IMR-90 (cell line): ENCODE measurements at regions not wholly inside any gene's neighbourhood (a gene's known extent, or its start where the extent isn't known, plus 50 kb on each side); places are given as distances from the start of the nearest gene placed in this dataset.

ENCODE experiments used
- ATAC-seq: fragments of 200-7000 bp; cut with Tn5 transposase; 2 replicates; pipeline ENCODE4 v1.9.1; 2020; ENCODE audit warnings: low read depth, mild to moderate bottlenecking, moderate library complexity
- BruUV-seq: library from RNA; stranded (reverse); fragments of 400-500 nt; replicated peaks from 2 replicates; lab custom pipeline; 2021; lab: Mats Ljungman, UMichigan
- CTCF ChIA-PET: fragments of 300-600 bp; formaldehyde crosslinking; extraction: SDS; loops from one replicate; lab custom pipeline; 2021; ENCODE audit warnings: antibody characterized with exemption; lab: Yijun Ruan, JAX
- POLR2A ChIA-PET: fragments of 300-600 bp; sonication (Branson Sonifier 250); formaldehyde crosslinking; loops from one replicate; lab custom pipeline; 2022; ENCODE audit warnings: antibody characterized with exemption; ENCODE audit not compliant: unreplicated experiment; lab: Charles Lee
- DNase-seq: peaks from one replicate; pipeline ENCODE4 v3.0.0; 2013
- H2AFZ ChIP-seq: replicated peaks from 2 replicates; pipeline ENCODE3; 2013; ENCODE audit warnings: low read length, mild to moderate bottlenecking; ENCODE audit not compliant: poor library complexity
- H2AK5ac ChIP-seq: 2 replicates; pipeline ENCODE4 v1.6.1; 2013; ENCODE audit warnings: low read depth, low read length, inconsistent platforms
- H2AK9ac ChIP-seq: replicated peaks from 2 replicates; pipeline ENCODE3; 2013; ENCODE audit warnings: mild to moderate bottlenecking, low read depth, low read length, moderate library complexity; ENCODE audit not compliant: poor library complexity
- H2BK120ac ChIP-seq: 2 replicates; pipeline ENCODE4 v1.6.1; 2013; ENCODE audit warnings: low read depth, low read length, inconsistent platforms
- H2BK15ac ChIP-seq: 3 replicates; pipeline ENCODE4 v1.6.1; 2013; ENCODE audit warnings: low read depth, low read length, inconsistent platforms
- H2BK20ac ChIP-seq: 2 replicates; pipeline ENCODE4 v1.6.1; 2013; ENCODE audit warnings: low read depth, mild to moderate bottlenecking, inconsistent platforms, low read length, moderate library complexity
- H2BK5ac ChIP-seq: 2 replicates; pipeline ENCODE4 v1.6.1; 2013; ENCODE audit warnings: mild to moderate bottlenecking, low read depth, low read length, inconsistent platforms; ENCODE audit not compliant: poor library complexity, severe bottlenecking
- H3K14ac ChIP-seq: replicated peaks from 2 replicates; pipeline ENCODE4 v1.6.1; 2013; ENCODE audit warnings: low read depth, low read length, inconsistent platforms
- H3K18ac ChIP-seq: 2 replicates; pipeline ENCODE4 v1.6.1; 2013; ENCODE audit warnings: low read depth, low read length, control low read depth
- H3K23ac ChIP-seq: 2 replicates; pipeline ENCODE4 v1.6.1; 2013; ENCODE audit warnings: low read depth, low read length, inconsistent platforms
- H3K27ac ChIP-seq: 2 replicates; pipeline ENCODE4 v1.5.1; 2013; ENCODE audit warnings: mild to moderate bottlenecking, control low read depth, low read length; ENCODE audit not compliant: insufficient read depth
- H3K27me3 ChIP-seq: 2 replicates; pipeline ENCODE4 v1.6.1; 2013; ENCODE audit warnings: low read length; ENCODE audit not compliant: control insufficient read depth, insufficient read depth
- H3K36me3 ChIP-seq: 2 replicates; pipeline ENCODE4 v1.6.1; 2013; ENCODE audit warnings: low read length, mixed read lengths; ENCODE audit not compliant: control insufficient read depth, insufficient read depth
- H3K4ac ChIP-seq: 2 replicates; pipeline ENCODE4 v1.6.1; 2013; ENCODE audit warnings: low read depth, low read length, inconsistent platforms
- H3K4me1 ChIP-seq: 2 replicates; pipeline ENCODE4 v1.6.1; 2013; ENCODE audit warnings: low read length, mixed read lengths; ENCODE audit not compliant: control insufficient read depth, insufficient read depth
- H3K4me2 ChIP-seq: 2 replicates; pipeline ENCODE4 v1.6.1; 2013; ENCODE audit warnings: low read depth, mild to moderate bottlenecking, control low read depth, low read length, moderate library complexity
- H3K4me3 ChIP-seq: 2 replicates; pipeline ENCODE4 v1.5.1; 2013; ENCODE audit warnings: low read depth, mild to moderate bottlenecking, control low read depth, low read length, moderate library complexity; ENCODE audit not compliant: insufficient read depth
- H3K56ac ChIP-seq: 2 replicates; pipeline ENCODE4 v1.6.1; 2013; ENCODE audit warnings: low read length, inconsistent platforms; ENCODE audit not compliant: insufficient read depth; ENCODE audit errors: extremely low read depth
- H3K79me1 ChIP-seq, 2 experiments: 2 replicates each; pipeline ENCODE4 v1.6.1; 2013; ENCODE audit warnings: low read length in 2 of 2, inconsistent platforms in 1 of 2, low read depth in 1 of 2
- H3K9ac ChIP-seq: 2 replicates; pipeline ENCODE4 v1.6.1; 2013; ENCODE audit warnings: low read depth, low read length, control low read depth
- H3K9me1 ChIP-seq: 2 replicates; pipeline ENCODE4 v1.6.1; 2013; ENCODE audit warnings: low read length, inconsistent platforms; ENCODE audit not compliant: insufficient read depth
- H3K9me3 ChIP-seq: 2 replicates; pipeline ENCODE4 v1.6.1; 2013; ENCODE audit warnings: low read length; ENCODE audit not compliant: control insufficient read depth, insufficient read depth
- H4K20me1 ChIP-seq: 2 replicates; pipeline ENCODE4 v1.6.1; 2013; ENCODE audit warnings: low read length, inconsistent platforms; ENCODE audit not compliant: insufficient read depth
- H4K5ac ChIP-seq: 2 replicates; pipeline ENCODE4 v1.6.1; 2013; ENCODE audit warnings: mild to moderate bottlenecking, low read depth, low read length, control low read depth
- H4K8ac ChIP-seq, 2 experiments: 2 replicates each; pipeline ENCODE4 v1.6.1; 2013; ENCODE audit warnings: low read depth in 2 of 2, low read length in 2 of 2, control low read depth in 1 of 2, inconsistent platforms in 1 of 2
- H4K91ac ChIP-seq: 2 replicates; pipeline ENCODE4 v1.6.1; 2013; ENCODE audit warnings: low read depth, low read length, inconsistent platforms; ENCODE audit not compliant: insufficient read depth
- BHLHE40 ChIP-seq: fragments of 150-350 bp; IDR thresholded peaks from 2 replicates; pipeline ENCODE4 v1.6.1; 2016; ENCODE audit warnings: mild to moderate bottlenecking, low read depth, low read length
- CEBPB ChIP-seq: IDR thresholded peaks from 2 replicates; pipeline ENCODE4 v1.6.1; 2012; ENCODE audit warnings: low read depth, low read length, improper control_type of control experiment
- CHD1 ChIP-seq: IDR thresholded peaks from 2 replicates; pipeline ENCODE4 v1.6.1; 2012; ENCODE audit warnings: low read depth, low read length, improper control_type of control experiment
- CTCF ChIP-seq: conservative IDR thresholded peaks from 2 replicates; pipeline ENCODE4 v1.5.1; 2012; ENCODE audit warnings: mild to moderate bottlenecking, low read depth, low read length, improper control_type of control experiment
- FOS ChIP-seq: fragments of 150-350 bp; IDR thresholded peaks from 2 replicates; pipeline ENCODE4 v1.6.1; 2016; ENCODE audit warnings: low read depth, low read length
- MAFK ChIP-seq: IDR thresholded peaks from 2 replicates; pipeline ENCODE4 v1.6.1; 2012; ENCODE audit warnings: low read depth, low read length, improper control_type of control experiment
- MAZ ChIP-seq: IDR thresholded peaks from 2 replicates; pipeline ENCODE4 v1.6.1; 2012; ENCODE audit warnings: low read depth, mild to moderate bottlenecking, low read length, improper control_type of control experiment, moderate library complexity, borderline replicate concordance
- MXI1 ChIP-seq: IDR thresholded peaks from 2 replicates; pipeline ENCODE4 v1.6.1; 2012; ENCODE audit warnings: low read depth, mild to moderate bottlenecking, low read length, moderate library complexity, borderline replicate concordance
- NFE2L2 ChIP-seq: fragments of 150-350 bp; IDR thresholded peaks from 2 replicates; pipeline ENCODE4 v1.6.1; 2016; ENCODE audit warnings: low read depth, mild to moderate bottlenecking, low read length
- POLR2A ChIP-seq: IDR thresholded peaks from 2 replicates; pipeline ENCODE4 v1.6.1; 2012; ENCODE audit warnings: mild to moderate bottlenecking, low read depth, low read length
- RAD21 ChIP-seq: IDR thresholded peaks from 2 replicates; pipeline ENCODE4 v1.6.1; 2012; ENCODE audit warnings: low read length, improper control_type of control experiment
- RCOR1 ChIP-seq: IDR thresholded peaks from 2 replicates; pipeline ENCODE4 v1.6.1; 2012; ENCODE audit warnings: mild to moderate bottlenecking, low read length, improper control_type of control experiment; ENCODE audit not compliant: insufficient replicate concordance
- RFX5 ChIP-seq: IDR thresholded peaks from 2 replicates; pipeline ENCODE4 v1.8.0; 2012; ENCODE audit warnings: low read depth, mild to moderate bottlenecking, low read length, moderate library complexity
- SMC3 ChIP-seq: fragments of 150-350 bp; IDR thresholded peaks from 2 replicates; pipeline ENCODE4 v1.6.1; 2016; ENCODE audit warnings: low read depth, mild to moderate bottlenecking, antibody characterized with exemption, low read length, moderate library complexity
- USF2 ChIP-seq: fragments of 150-350 bp; IDR thresholded peaks from 2 replicates; pipeline ENCODE4 v1.6.1; 2017; ENCODE audit warnings: mild to moderate bottlenecking, antibody characterized with exemption, low read length, low read depth
- WGBS, 2 experiments: methylation state at CpG; one replicate each; pipeline versions ENCODE4 v1.1.5 to v1.1.7; 2013; ENCODE audit warnings: missing lambda C conversion rate in 2 of 2; ENCODE audit not compliant: insufficient read length in 1 of 2; ENCODE audit errors: extremely low coverage in 2 of 2; 5-methylcytosine and 5-hydroxymethylcytosine counted together
- dilution Hi-C: fragments of 300-500 bp; cut with HindIII; formaldehyde crosslinking; loops from one replicate; pipeline ENCODE4 v1.14.3; 2018; ENCODE audit warnings: low sequenced_read_pairs; ENCODE audit not compliant: unreplicated experiment
- in situ Hi-C: fragments of 300-500 bp; cut with MboI; formaldehyde crosslinking; loops from 3 replicates; pipeline ENCODE4 v1.14.3; 2019; ENCODE audit warnings: low sequenced_read_pairs, inconsistent platforms, mixed read lengths
- intact Hi-C: fragments of 100-400 bp; cut with micrococcal nuclease; formaldehyde crosslinking; loops from 2 replicates; pipeline ENCODE4 v1.10.0; 2022

GRCh38 chr1:58855274-58856165 is 71.7 kb upstream of the JUN start:
- Histone ChIP-seq H2AFZ (peak overlapping the region; percentile 66), H2AK5ac (peak overlapping the region; percentile 48; the same call in 1 of the 2 replicates), H3K4me2 (peak overlapping the region; percentile 13; the same call in 1 of the 2 replicates), H4K5ac (no peak overlapping the region; the same call in 1 of the 2 replicates), H3K9ac (no peak overlapping the region), H2BK20ac (peak overlapping the region; percentile 69), H3K23ac (peak overlapping the region; percentile 74), H3K18ac (peak overlapping the region; percentile 39; the same call in 1 of the 2 replicates), H3K27ac (no peak overlapping the region), H3K9me1 (peaks cover 16% of the 10 kb centered on the region), H3K27me3 (no peaks in the 10 kb centered on the region), H3K4ac (peak overlapping the region; percentile 62), H4K8ac (peak overlapping the region in 1 of 2 experiments; percentile 31; a peak in 2 of 4 replicates), H4K91ac (no peak overlapping the region), H3K56ac (no peak overlapping the region; the same call in 1 of the 2 replicates), H3K4me1 (peaks cover 15% of the 10 kb centered on the region), H3K4me3 (no peak overlapping the region), H2AK9ac (no peak overlapping the region), H3K36me3 (no peaks in the 10 kb centered on the region), H3K9me3 (no peaks in the 10 kb centered on the region), H2BK120ac (peak overlapping the region; percentile 69), H2BK5ac (peak overlapping the region; percentile 44), H4K20me1 (no peaks in the 10 kb centered on the region), H2BK15ac (peak overlapping the region; percentile 45; the same call in 2 of the 3 replicates), H3K79me1 (no peaks in the 10 kb centered on the region), H3K14ac (peak overlapping the region; percentile 30)
- dilution Hi-C loops (no loop called here), in situ Hi-C loops (no loop called here), intact Hi-C loops (no loop called here)
- no peak for ATAC-seq
- 48% methylated on average over 2 of the region's 10 CpGs; no CpG with 5 or more reads in 1 of the 2 experiments for WGBS, 2 experiments
- DNase-seq: no peak
- ChIA-PET POLR2A (no interaction called here), CTCF (no interaction called here)
- BruUV-seq: no TSS peak
- TF ChIP-seq RCOR1: no peak
- TF ChIP-seq POLR2A: no peak
- TF ChIP-seq MXI1: no peak
- TF ChIP-seq BHLHE40: no peak
- no peak for TF ChIP-seq MAFK
- no peak for TF ChIP-seq CHD1
- TF ChIP-seq MAZ: no peak
- TF ChIP-seq FOS: no peak
- no peak for TF ChIP-seq RFX5
- no peak for TF ChIP-seq USF2
- TF ChIP-seq NFE2L2: no peak
- no peak for TF ChIP-seq CTCF
- TF ChIP-seq RAD21: no peak
- TF ChIP-seq CEBPB: no peak
- no peak for TF ChIP-seq SMC3
